ENCODE measurements at regions not wholly inside any gene's neighbourhood (a gene's known extent, or its start where the extent isn't known, plus 50 kb on each side); places are given as distances from the start of the nearest gene placed in this dataset.

DNA sequence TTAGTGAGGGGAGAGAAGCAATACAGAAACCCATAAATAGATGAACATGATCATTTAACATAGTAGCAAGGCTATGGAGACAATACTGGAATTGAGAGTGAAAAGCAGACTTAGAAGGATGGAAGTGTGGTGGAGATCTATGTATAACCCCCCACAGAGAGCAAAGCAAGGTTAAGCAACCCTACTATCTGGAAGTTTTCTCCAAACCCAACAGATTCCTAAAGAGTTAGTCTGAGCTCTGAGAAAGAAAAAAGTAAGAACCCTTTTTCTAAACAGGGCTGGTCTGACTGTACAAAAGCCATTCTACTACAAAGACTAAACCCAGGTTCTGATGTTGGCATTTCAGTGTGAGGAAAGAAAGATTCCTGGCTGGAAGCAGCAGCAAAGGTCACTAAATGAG, 153.2 kb downstream of the WNT5A start:
- ChIA-PET CTCF (no interaction called here), POLR2A (no interaction called here)
- peak; percentile 39 for DNase-seq (ENCODE audit: low read depth)
- Histone ChIP-seq H3K36me3 (ENCODE audit: control insufficient read depth, insufficient read depth, low read length) (no peaks in the 10 kb centered on the region), H3K4me3 (ENCODE audit: low read depth, low read length) (no peak overlapping the region), H3K27me3 (ENCODE audit: control insufficient read depth, insufficient read depth, low read length) (no peaks in the 10 kb centered on the region)
- TF ChIP-seq, protein P1, sequence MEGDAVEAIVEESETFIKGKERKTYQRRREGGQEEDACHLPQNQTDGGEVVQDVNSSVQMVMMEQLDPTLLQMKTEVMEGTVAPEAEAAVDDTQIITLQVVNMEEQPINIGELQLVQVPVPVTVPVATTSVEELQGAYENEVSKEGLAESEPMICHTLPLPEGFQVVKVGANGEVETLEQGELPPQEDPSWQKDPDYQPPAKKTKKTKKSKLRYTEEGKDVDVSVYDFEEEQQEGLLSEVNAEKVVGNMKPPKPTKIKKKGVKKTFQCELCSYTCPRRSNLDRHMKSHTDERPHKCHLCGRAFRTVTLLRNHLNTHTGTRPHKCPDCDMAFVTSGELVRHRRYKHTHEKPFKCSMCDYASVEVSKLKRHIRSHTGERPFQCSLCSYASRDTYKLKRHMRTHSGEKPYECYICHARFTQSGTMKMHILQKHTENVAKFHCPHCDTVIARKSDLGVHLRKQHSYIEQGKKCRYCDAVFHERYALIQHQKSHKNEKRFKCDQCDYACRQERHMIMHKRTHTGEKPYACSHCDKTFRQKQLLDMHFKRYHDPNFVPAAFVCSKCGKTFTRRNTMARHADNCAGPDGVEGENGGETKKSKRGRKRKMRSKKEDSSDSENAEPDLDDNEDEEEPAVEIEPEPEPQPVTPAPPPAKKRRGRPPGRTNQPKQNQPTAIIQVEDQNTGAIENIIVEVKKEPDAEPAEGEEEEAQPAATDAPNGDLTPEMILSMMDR (IDR thresholded peaks at IDR 0.05; ENCODE audit: insufficient read depth, low read depth, low read length): no peak

DNA sequence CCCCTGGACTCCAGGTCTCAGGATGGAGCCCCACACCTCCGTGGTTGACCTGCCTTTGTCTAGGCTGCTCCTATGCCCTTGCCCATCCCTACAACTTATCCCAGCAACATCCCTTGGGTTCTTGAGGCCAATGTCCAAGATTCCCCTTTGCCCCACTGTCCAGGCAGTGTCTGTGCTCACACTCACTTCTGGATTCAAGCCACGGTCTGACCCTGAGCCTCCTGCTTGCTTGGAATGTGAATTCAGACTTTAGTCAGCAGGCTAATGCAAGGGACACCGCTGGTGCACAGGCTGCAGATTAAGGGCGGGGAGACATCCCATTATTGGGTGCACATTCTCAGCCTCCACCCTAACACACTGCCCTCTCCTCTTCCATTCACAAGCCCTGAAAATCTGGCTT, 154.1 kb downstream of the WNT5A start:
- no peaks in the 10 kb centered on the region for H3K27me3 ChIP-seq (ENCODE audit: control insufficient read depth, insufficient read depth, low read length)
- ChIA-PET POLR2A (no interaction called here), CTCF (no interaction called here)
- no peak for DNase-seq (ENCODE audit: low read depth)
- H3K4me3 ChIP-seq (ENCODE audit: low read depth, low read length): no peak overlapping the region
- TF ChIP-seq, protein P1 (IDR thresholded peaks at IDR 0.05; ENCODE audit: insufficient read depth, low read depth, low read length): no peak
- H3K36me3 ChIP-seq (ENCODE audit: control insufficient read depth, insufficient read depth, low read length): no peaks in the 10 kb centered on the region

DNA sequence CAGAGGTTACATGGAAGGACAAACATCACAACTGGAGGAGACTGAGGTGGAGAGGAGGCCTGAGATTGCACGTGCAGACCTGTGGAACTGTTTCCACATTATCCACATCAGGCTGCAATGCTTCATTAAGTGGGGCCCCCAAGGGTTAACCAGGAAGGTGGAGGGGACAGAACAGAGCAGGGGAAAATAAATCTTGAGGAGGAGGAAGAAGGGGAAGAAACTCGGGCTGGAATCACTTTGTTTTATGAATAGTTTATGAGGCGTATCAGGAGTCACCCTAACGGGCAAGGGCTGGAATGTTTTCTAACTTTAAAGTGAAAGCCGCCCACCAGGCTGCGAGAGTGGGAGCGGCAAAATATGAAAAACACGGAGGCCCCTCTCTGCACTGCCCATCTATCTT, 154.9 kb downstream of the WNT5A start:
- Histone ChIP-seq H3K36me3 (ENCODE audit: control insufficient read depth, insufficient read depth, low read length) (no peaks in the 10 kb centered on the region), H3K27me3 (ENCODE audit: control insufficient read depth, insufficient read depth, low read length) (no peaks in the 10 kb centered on the region), H3K4me3 (ENCODE audit: low read depth, low read length) (no peak overlapping the region)
- ChIA-PET CTCF (no interaction called here), POLR2A (no interaction called here)
- TF ChIP-seq, protein P1 (IDR thresholded peaks at IDR 0.05; ENCODE audit: insufficient read depth, low read depth, low read length): no peak
- no peak for DNase-seq (ENCODE audit: low read depth)

DNA sequence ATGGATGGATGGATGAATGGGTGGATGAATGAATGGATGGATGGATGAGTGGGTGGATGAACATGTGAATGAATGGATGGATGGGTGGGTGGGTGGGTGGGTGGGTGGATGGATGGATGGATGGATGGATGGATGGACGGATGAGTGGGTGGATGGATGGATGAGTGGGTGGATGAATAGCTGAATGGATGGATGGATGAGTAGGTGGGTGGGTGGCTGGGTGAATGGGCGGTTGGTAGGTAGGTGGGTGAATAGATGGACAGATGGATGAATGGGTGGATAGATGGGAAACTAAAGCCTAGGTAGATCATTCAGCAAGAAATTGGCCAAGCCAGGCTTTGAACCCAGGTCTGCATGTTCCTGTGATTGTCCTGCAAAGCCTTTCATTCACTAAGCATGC, 155.6 kb downstream of the WNT5A start:
- POLR2A ChIA-PET: interaction anchor here (0.6 to 1.5 kb wide), 4 partner anchors 33 to 141 kb away, joined by 3 to 6 read pairs (median 4); no protein-coding TSS in a partner anchor
- Histone ChIP-seq H3K36me3 (ENCODE audit: control insufficient read depth, insufficient read depth, low read length) (no peaks in the 10 kb centered on the region), H3K4me3 (ENCODE audit: low read depth, low read length) (no peak overlapping the region), H3K27me3 (ENCODE audit: control insufficient read depth, insufficient read depth, low read length) (no peaks in the 10 kb centered on the region)
- DNase-seq (ENCODE audit: low read depth): no peak
- CTCF ChIA-PET: no interaction called here
- TF ChIP-seq, protein P1 (IDR thresholded peaks at IDR 0.05; ENCODE audit: insufficient read depth, low read depth, low read length): no peak

DNA sequence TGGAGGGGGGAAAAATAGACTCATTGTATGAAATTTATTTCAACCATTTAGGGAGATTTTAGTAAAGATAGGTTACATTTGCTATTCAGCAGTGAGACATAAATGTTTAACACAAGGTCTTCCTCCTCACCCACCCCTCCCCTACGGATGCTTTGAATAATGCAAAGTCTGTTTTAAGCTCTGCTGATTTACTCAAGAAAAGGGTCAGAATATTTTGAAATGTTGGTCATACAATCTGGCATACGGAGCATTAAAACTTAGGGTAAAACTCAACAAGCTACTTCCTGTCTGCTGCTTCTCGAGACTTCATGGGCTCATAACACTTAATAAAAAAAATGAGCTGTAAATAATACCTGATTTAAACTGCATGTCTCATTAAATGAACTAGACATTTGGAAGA, 156.3 kb downstream of the WNT5A start:
- Histone ChIP-seq H3K36me3 (ENCODE audit: control insufficient read depth, insufficient read depth, low read length) (no peaks in the 10 kb centered on the region), H3K4me3 (ENCODE audit: low read depth, low read length) (no peak overlapping the region), H3K27me3 (ENCODE audit: control insufficient read depth, insufficient read depth, low read length) (no peaks in the 10 kb centered on the region)
- DNase-seq (ENCODE audit: low read depth): peak; percentile 31
- ChIA-PET CTCF (interaction anchor here (0.7 to 1.5 kb wide), 2 partner anchors 47 to 132 kb away, joined by 4 read pairs; no protein-coding TSS in a partner anchor), POLR2A (interaction anchor here (0.6 to 1.5 kb wide), 7 partner anchors 11 to 163 kb away, joined by 3 to 16 read pairs (median 4); no protein-coding TSS in a partner anchor)
- TF ChIP-seq, protein P1 (IDR thresholded peaks at IDR 0.05; ENCODE audit: insufficient read depth, low read depth, low read length): no peak

Data from BJ (cell line).